ENCODE measurements at regions not wholly inside any gene's neighbourhood (a gene's known extent, or its start where the extent isn't known, plus 50 kb on each side); places are given as distances from the start of the nearest gene placed in this dataset.

DNA sequence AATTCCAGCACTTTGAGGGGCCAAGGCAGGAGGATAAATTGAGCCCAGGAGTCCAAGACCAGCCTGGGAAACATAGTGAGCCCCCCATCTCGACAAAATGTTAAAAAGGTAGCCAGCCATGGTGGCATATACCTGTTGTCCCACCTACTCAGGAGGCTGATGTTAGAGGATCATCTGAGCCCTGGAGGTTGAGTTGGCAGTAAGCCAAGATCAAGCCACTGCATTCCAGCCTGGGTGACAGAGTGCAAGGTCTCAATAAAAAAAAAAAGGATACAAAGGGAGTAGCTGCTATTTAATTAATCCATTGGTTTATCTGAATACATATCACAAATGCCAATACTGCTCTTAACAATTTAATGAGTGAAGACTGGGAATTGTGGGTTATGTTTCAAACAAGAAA is 327.8 kb downstream of the CPS1 start:
- WGBS: 44% methylated on average over 1 of the region's 1 CpG
- Histone ChIP-seq H3K36me3 (ENCODE audit: control insufficient read depth in 4 of 4, insufficient read depth in 3 of 4, low read depth in 1 of 4, low read length in 3 of 4) (no peaks in the 10 kb centered on the region), H3K4me1 (ENCODE audit: control insufficient read depth in 4 of 4, insufficient read depth in 4 of 4, low read length in 3 of 4) (no peaks in the 10 kb centered on the region), H3K9me3 (ENCODE audit: control insufficient read depth in 4 of 4, low read length in 3 of 4) (no peaks in the 10 kb centered on the region), H3K4me3 (ENCODE audit: low read depth in 1 of 3, low read length in 3 of 3) (no peak overlapping the region), H3K27ac (ENCODE audit: low read depth in 1 of 2, low read length in 2 of 2) (no peak overlapping the region), H3K9ac (ENCODE audit: low read depth in 1 of 2, low read length in 2 of 2) (no peak overlapping the region), H3K27me3 (ENCODE audit: control insufficient read depth in 4 of 4, insufficient read depth in 4 of 4, low read length in 3 of 4) (no peaks in the 10 kb centered on the region)
- no peak for TF ChIP-seq FOXA2 (IDR thresholded peaks at IDR 0.05)
- no peak for TF ChIP-seq HNF4A (conservative IDR thresholded peaks at IDR 0.05)
- TF ChIP-seq HNF4G (IDR thresholded peaks at IDR 0.05): no peak
- TF ChIP-seq, protein P1, sequence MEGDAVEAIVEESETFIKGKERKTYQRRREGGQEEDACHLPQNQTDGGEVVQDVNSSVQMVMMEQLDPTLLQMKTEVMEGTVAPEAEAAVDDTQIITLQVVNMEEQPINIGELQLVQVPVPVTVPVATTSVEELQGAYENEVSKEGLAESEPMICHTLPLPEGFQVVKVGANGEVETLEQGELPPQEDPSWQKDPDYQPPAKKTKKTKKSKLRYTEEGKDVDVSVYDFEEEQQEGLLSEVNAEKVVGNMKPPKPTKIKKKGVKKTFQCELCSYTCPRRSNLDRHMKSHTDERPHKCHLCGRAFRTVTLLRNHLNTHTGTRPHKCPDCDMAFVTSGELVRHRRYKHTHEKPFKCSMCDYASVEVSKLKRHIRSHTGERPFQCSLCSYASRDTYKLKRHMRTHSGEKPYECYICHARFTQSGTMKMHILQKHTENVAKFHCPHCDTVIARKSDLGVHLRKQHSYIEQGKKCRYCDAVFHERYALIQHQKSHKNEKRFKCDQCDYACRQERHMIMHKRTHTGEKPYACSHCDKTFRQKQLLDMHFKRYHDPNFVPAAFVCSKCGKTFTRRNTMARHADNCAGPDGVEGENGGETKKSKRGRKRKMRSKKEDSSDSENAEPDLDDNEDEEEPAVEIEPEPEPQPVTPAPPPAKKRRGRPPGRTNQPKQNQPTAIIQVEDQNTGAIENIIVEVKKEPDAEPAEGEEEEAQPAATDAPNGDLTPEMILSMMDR (IDR thresholded peaks at IDR 0.05; ENCODE audit: low read depth, low read length, missing input control): no peak
- TF ChIP-seq NR2F2 (IDR thresholded peaks at IDR 0.05): no peak
- TF ChIP-seq, protein P2, sequence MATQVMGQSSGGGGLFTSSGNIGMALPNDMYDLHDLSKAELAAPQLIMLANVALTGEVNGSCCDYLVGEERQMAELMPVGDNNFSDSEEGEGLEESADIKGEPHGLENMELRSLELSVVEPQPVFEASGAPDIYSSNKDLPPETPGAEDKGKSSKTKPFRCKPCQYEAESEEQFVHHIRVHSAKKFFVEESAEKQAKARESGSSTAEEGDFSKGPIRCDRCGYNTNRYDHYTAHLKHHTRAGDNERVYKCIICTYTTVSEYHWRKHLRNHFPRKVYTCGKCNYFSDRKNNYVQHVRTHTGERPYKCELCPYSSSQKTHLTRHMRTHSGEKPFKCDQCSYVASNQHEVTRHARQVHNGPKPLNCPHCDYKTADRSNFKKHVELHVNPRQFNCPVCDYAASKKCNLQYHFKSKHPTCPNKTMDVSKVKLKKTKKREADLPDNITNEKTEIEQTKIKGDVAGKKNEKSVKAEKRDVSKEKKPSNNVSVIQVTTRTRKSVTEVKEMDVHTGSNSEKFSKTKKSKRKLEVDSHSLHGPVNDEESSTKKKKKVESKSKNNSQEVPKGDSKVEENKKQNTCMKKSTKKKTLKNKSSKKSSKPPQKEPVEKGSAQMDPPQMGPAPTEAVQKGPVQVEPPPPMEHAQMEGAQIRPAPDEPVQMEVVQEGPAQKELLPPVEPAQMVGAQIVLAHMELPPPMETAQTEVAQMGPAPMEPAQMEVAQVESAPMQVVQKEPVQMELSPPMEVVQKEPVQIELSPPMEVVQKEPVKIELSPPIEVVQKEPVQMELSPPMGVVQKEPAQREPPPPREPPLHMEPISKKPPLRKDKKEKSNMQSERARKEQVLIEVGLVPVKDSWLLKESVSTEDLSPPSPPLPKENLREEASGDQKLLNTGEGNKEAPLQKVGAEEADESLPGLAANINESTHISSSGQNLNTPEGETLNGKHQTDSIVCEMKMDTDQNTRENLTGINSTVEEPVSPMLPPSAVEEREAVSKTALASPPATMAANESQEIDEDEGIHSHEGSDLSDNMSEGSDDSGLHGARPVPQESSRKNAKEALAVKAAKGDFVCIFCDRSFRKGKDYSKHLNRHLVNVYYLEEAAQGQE (IDR thresholded peaks at IDR 0.05): no peak
- no peak for TF ChIP-seq EGR1 (IDR thresholded peaks at IDR 0.05; ENCODE audit: low read depth in 2 of 2)
- TF ChIP-seq, protein P3, sequence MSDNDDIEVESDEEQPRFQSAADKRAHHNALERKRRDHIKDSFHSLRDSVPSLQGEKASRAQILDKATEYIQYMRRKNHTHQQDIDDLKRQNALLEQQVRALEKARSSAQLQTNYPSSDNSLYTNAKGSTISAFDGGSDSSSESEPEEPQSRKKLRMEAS (IDR thresholded peaks at IDR 0.05): no peak
- no peak for TF ChIP-seq GABPA (IDR thresholded peaks at IDR 0.05 in 1 of 2, conservative IDR thresholded peaks at IDR 0.05 in 1 of 2)
- no peak for TF ChIP-seq RXRA (IDR thresholded peaks at IDR 0.05)
- TF ChIP-seq JUND (IDR thresholded peaks at IDR 0.05): no peak
- no peak for TF ChIP-seq RAD21 (IDR thresholded peaks at IDR 0.05)
- no peak for TF ChIP-seq YY1 (IDR thresholded peaks at IDR 0.05)
- TF ChIP-seq, protein P4, sequence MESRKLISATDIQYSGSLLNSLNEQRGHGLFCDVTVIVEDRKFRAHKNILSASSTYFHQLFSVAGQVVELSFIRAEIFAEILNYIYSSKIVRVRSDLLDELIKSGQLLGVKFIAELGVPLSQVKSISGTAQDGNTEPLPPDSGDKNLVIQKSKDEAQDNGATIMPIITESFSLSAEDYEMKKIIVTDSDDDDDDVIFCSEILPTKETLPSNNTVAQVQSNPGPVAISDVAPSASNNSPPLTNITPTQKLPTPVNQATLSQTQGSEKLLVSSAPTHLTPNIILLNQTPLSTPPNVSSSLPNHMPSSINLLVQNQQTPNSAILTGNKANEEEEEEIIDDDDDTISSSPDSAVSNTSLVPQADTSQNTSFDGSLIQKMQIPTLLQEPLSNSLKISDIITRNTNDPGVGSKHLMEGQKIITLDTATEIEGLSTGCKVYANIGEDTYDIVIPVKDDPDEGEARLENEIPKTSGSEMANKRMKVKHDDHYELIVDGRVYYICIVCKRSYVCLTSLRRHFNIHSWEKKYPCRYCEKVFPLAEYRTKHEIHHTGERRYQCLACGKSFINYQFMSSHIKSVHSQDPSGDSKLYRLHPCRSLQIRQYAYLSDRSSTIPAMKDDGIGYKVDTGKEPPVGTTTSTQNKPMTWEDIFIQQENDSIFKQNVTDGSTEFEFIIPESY (IDR thresholded peaks at IDR 0.05): no peak
- DNase-seq (ENCODE audit: low spot score): no peak

DNA sequence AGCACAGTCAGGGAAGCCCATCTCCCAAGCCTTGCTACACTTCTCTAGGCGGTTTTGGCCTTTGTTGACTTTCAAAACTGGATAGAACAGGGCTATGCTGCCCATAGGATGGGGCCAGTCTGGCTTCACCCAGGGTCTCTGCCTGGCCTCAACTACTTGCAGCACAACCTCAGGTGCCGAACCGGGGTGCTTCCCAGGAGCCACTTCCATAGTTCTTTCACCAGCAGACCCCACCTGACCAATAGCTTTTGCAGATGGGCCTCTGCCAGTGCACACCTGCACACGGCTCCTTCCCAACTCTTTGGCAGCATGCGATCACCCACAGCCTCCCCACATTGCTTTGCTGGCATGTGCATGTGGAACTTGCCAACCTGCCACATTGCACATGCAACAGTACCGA is 331.6 kb downstream of the CPS1 start:
- H3K9ac ChIP-seq (ENCODE audit: low read depth in 1 of 2, low read length in 2 of 2): no peak overlapping the region
- no peaks in the 10 kb centered on the region for H3K36me3 ChIP-seq (ENCODE audit: control insufficient read depth in 4 of 4, insufficient read depth in 3 of 4, low read depth in 1 of 4, low read length in 3 of 4)
- no peak overlapping the region for H3K27ac ChIP-seq (ENCODE audit: low read depth in 1 of 2, low read length in 2 of 2)
- no peak for DNase-seq (ENCODE audit: low spot score)
- no peaks in the 10 kb centered on the region for H3K27me3 ChIP-seq (ENCODE audit: control insufficient read depth in 4 of 4, insufficient read depth in 4 of 4, low read length in 3 of 4)
- no peaks in the 10 kb centered on the region for H3K9me3 ChIP-seq (ENCODE audit: control insufficient read depth in 4 of 4, low read length in 3 of 4)
- WGBS: 84% methylated on average over 6 of the region's 6 CpGs
- H3K4me1 ChIP-seq (ENCODE audit: control insufficient read depth in 4 of 4, insufficient read depth in 4 of 4, low read length in 3 of 4): no peaks in the 10 kb centered on the region
- H3K4me3 ChIP-seq (ENCODE audit: low read depth in 1 of 3, low read length in 3 of 3): no peak overlapping the region
- TF ChIP-seq FOXA1 (IDR thresholded peaks at IDR 0.05) (no peak), GABPA (IDR thresholded peaks at IDR 0.05 in 1 of 2, conservative IDR thresholded peaks at IDR 0.05 in 1 of 2) (no peak), RAD21 (IDR thresholded peaks at IDR 0.05) (no peak), YY1 (IDR thresholded peaks at IDR 0.05) (no peak), EGR1 (IDR thresholded peaks at IDR 0.05; ENCODE audit: low read depth in 2 of 2) (no peak), HNF4A (conservative IDR thresholded peaks at IDR 0.05) (no peak), TAF1 (conservative IDR thresholded peaks at IDR 0.05) (no peak), HNF4G (IDR thresholded peaks at IDR 0.05) (no peak), RXRA (IDR thresholded peaks at IDR 0.05) (no peak)
- TF ChIP-seq, protein P1 (IDR thresholded peaks at IDR 0.05; ENCODE audit: low read depth, low read length, missing input control): no peak
- TF ChIP-seq, protein P5, sequence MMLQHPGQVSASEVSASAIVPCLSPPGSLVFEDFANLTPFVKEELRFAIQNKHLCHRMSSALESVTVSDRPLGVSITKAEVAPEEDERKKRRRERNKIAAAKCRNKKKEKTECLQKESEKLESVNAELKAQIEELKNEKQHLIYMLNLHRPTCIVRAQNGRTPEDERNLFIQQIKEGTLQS (IDR thresholded peaks at IDR 0.05): no peak
- TF ChIP-seq, protein P2 (IDR thresholded peaks at IDR 0.05): no peak

Data from liver (tissue), 8 donors.